PC-3 (cell line): ENCODE measurements at regions not wholly inside any gene's neighbourhood (a gene's known extent, or its start where the extent isn't known, plus 50 kb on each side); places are given as distances from the start of the nearest gene placed in this dataset.

Source experiments
- ATAC-seq: fragments of 200-7000 bp; cut with Tn5 transposase; 2 replicates; pipeline ENCODE4 v1.9.1; 2020; ENCODE audit warnings: mild to moderate bottlenecking, moderate library complexity
- BruUV-seq: library from RNA; stranded (reverse); fragments of 400-500 nt; replicated peaks from 2 replicates; lab custom pipeline; 2021; lab: Mats Ljungman, UMichigan
- CTCF ChIA-PET: fragments of 300-600 bp; sonication (Branson Sonifier 250); formaldehyde crosslinking; loops from one replicate; lab custom pipeline; 2022; ENCODE audit warnings: antibody characterized with exemption; lab: Charles Lee
- POLR2A ChIA-PET: fragments of 300-600 bp; sonication (Branson Sonifier 250); formaldehyde crosslinking; loops from one replicate; lab custom pipeline; 2022; ENCODE audit warnings: antibody characterized with exemption; ENCODE audit not compliant: unreplicated experiment; lab: Charles Lee
- DNase-seq: peaks from one replicate; pipeline ENCODE4 v3.0.0-alpha.2; 2015
- H2AFZ ChIP-seq: fragments of 300-600 bp; sonication (generic); 2 replicates; pipeline ENCODE4 v1.6.0; 2016; ENCODE audit warnings: antibody characterized with exemption, low read length
- H3F3A ChIP-seq: fragments of 300-600 bp; sonication (generic); one replicate; pipeline ENCODE4 v1.6.0; 2017; ENCODE audit warnings: antibody characterized with exemption, low read length, control low read depth, mild to moderate bottlenecking; ENCODE audit not compliant: unreplicated experiment
- H3K27ac ChIP-seq: fragments of 300-600 bp; sonication (generic); 2 replicates; pipeline ENCODE4 v1.5.1; 2016; ENCODE audit warnings: mild to moderate bottlenecking, low read length
- H3K27me3 ChIP-seq: fragments of 300-600 bp; sonication (generic); 2 replicates; pipeline ENCODE4 v1.6.1; 2016; ENCODE audit warnings: low read length, mixed read lengths
- H3K36me3 ChIP-seq: fragments of 300-600 bp; sonication (generic); 2 replicates; pipeline ENCODE4 v1.6.1; 2016; ENCODE audit warnings: low read depth, mixed run types, low read length, mixed read lengths
- H3K4me1 ChIP-seq: fragments of 300-600 bp; sonication (generic); 2 replicates; pipeline ENCODE4 v1.5.1; 2016; ENCODE audit warnings: low read length; ENCODE audit not compliant: insufficient read depth
- H3K4me2 ChIP-seq: fragments of 300-600 bp; sonication (generic); 2 replicates; pipeline ENCODE4 v1.6.0; 2016; ENCODE audit warnings: low read length
- H3K4me3 ChIP-seq: fragments of 300-600 bp; sonication (generic); 2 replicates; pipeline ENCODE4 v1.5.1; 2016; ENCODE audit warnings: mild to moderate bottlenecking, low read length, mixed read lengths
- H3K79me2 ChIP-seq: fragments of 300-600 bp; sonication (generic); 2 replicates; pipeline ENCODE4 v1.6.1; 2017; ENCODE audit warnings: low read length, mixed read lengths
- H3K9ac ChIP-seq: fragments of 300-600 bp; sonication (generic); 2 replicates; pipeline ENCODE4 v1.6.0; 2016; ENCODE audit warnings: mild to moderate bottlenecking, low read length
- H3K9me2 ChIP-seq: fragments of 300-600 bp; sonication (generic); replicated peaks from 2 replicates; pipeline ENCODE4 v1.6.1; 2016; ENCODE audit warnings: mixed run types, low read length, mixed read lengths
- H3K9me3 ChIP-seq: fragments of 300-600 bp; sonication (generic); 2 replicates; pipeline ENCODE4 v1.6.1; 2016; ENCODE audit warnings: low read length, mixed read lengths
- H4K20me1 ChIP-seq: fragments of 300-600 bp; sonication (generic); 2 replicates; pipeline ENCODE4 v1.6.1; 2016; ENCODE audit warnings: low read length, mixed read lengths
- CTCF ChIP-seq: fragments of 300-600 bp; sonication (generic); conservative IDR thresholded peaks from 2 replicates; pipeline ENCODE4 v1.5.1; 2017; ENCODE audit warnings: antibody characterized with exemption, low read depth, mild to moderate bottlenecking, low read length
- EZH2 ChIP-seq: fragments of 300-600 bp; sonication (generic); IDR thresholded peaks from one replicate; pipeline ENCODE4 v1.6.1; 2017; ENCODE audit warnings: antibody characterized with exemption, mild to moderate bottlenecking, low read length; ENCODE audit not compliant: unreplicated experiment
- EZH2phosphoT487 ChIP-seq: fragments of 300-600 bp; sonication (generic); IDR thresholded peaks from 2 replicates; pipeline ENCODE4 v1.6.1; 2018; ENCODE audit warnings: mild to moderate bottlenecking, antibody characterized with exemption, low read length, borderline replicate concordance
- intact Hi-C: fragments of 100-400 bp; cut with micrococcal nuclease; formaldehyde crosslinking; loops from 2 replicates; pipeline ENCODE4 v1.9.0; 2023

GRCh38 chr17:5651348-5651747, 67.0 kb upstream of the NLRP1 start:
- POLR2A ChIA-PET = no interaction called here
- no peak overlapping the region for H2AFZ ChIP-seq
- no peaks in the 10 kb centered on the region for H3K36me3 ChIP-seq
- H3K9me3 ChIP-seq = no peaks in the 10 kb centered on the region
- no peak for DNase-seq
- no peaks in the 10 kb centered on the region for H3K4me1 ChIP-seq
- BruUV-seq = no TSS peak
- H3K9me2 ChIP-seq = no peaks in the 10 kb centered on the region
- H3K79me2 ChIP-seq = no peaks in the 10 kb centered on the region
- H3K4me2 ChIP-seq = no peak overlapping the region
- ATAC-seq = no peak
- H4K20me1 ChIP-seq = no peaks in the 10 kb centered on the region
- H3K4me3 ChIP-seq = no peak overlapping the region
- H3K27me3 ChIP-seq = no peaks in the 10 kb centered on the region
- intact Hi-C loops = no loop called here
- CTCF ChIA-PET = no interaction called here
- no peak overlapping the region for H3K9ac ChIP-seq
- TF ChIP-seq CTCF = no peak
- no peak for TF ChIP-seq EZH2
- TF ChIP-seq EZH2phosphoT487 = no peak
- no peak overlapping the region for H3K27ac ChIP-seq
- H3F3A ChIP-seq = no peaks in the 10 kb centered on the region

DNA sequence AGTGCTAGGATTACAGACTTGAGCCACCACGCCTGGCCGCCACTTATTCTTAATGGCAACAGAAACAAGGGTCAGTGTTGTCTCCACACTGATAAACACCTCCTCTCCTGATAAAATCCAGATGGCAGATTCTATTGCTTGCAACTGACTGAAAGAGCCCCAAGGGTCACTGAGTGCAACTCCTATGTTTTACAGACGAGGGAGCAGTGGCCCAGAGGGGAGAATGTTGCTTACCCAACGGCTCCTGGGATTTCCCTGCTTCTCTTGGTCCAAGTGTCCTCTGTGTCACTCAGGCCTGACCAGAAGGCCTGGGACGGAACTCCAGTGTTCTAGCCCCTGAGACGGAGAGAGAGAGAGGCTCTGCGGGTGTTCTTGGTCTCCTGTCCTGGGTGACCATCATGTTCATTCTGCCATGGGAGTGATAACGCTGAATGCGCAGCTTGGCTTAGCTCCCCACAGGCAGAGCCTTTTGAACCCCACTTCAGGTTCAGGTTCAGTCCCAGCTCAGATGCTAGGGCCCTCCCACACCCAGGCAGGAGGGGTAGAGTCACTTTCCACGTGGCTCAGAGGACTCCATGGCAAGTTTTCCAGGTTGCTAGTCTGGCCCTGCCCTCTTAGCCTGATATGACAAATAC, 77.3 kb upstream of the NLRP1 start:
- H3K4me2 ChIP-seq = no peak overlapping the region
- H3F3A ChIP-seq = no peaks in the 10 kb centered on the region
- POLR2A ChIA-PET = no interaction called here
- H3K27ac ChIP-seq = no peak overlapping the region
- no TSS peak for BruUV-seq
- H3K79me2 ChIP-seq = no peaks in the 10 kb centered on the region
- no peaks in the 10 kb centered on the region for H3K36me3 ChIP-seq
- ATAC-seq = no peak
- no peaks in the 10 kb centered on the region for H3K9me3 ChIP-seq
- no peak overlapping the region for H3K9ac ChIP-seq
- DNase-seq = no peak
- TF ChIP-seq EZH2phosphoT487 = no peak
- no peak for TF ChIP-seq EZH2
- TF ChIP-seq CTCF = no peak
- CTCF ChIA-PET = interaction anchor here (0.6 kb wide), 1 partner anchor 124 kb away, joined by 3 read pairs; no protein-coding TSS in a partner anchor
- H2AFZ ChIP-seq = no peak overlapping the region
- no peak overlapping the region for H3K4me3 ChIP-seq
- no peaks in the 10 kb centered on the region for H4K20me1 ChIP-seq
- intact Hi-C loops = no loop called here
- H3K4me1 ChIP-seq = no peaks in the 10 kb centered on the region
- H3K27me3 ChIP-seq = no peaks in the 10 kb centered on the region
- H3K9me2 ChIP-seq = no peaks in the 10 kb centered on the region

DNA sequence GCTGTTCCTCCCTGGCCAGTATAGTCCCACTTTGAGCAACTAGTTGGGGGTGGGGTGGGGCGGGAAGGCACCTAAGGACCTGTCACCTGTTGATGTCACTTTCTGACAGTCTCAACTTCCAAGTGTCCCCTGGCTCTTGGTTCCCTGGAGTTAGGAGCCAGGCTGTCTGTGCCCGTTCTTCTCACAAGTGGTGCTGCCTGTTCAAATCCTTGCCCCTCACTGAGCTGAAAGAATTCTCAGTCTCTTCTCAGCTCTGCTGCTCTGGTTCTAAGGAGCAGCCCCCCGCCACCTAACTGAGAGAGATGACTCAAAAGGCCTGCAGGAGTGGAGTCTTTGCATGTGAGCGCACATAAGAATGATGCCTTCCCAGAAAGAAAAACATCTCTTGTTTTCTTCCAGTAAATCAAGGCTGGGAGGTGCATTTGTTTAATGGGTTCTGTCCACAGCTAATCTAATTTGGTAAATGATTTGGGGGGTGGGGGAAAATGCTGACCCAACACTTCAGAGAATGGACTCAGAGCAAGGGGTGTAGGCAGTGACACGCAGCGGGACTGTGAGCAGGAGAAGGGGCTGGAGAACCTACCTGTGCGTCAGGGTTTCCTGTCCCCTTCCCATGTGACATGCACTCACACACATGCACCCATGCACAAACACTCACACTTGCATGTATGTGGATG, 78.2 kb upstream of the NLRP1 start:
- no TSS peak for BruUV-seq

More for the DNA sequence above, 78.2 kb upstream of the NLRP1 start:
- H3K9me3 ChIP-seq = no peaks in the 10 kb centered on the region
- ATAC-seq (no peak), DNase-seq (no peak)
- no peak overlapping the region for H3K27ac ChIP-seq
- TF ChIP-seq EZH2phosphoT487 (no peak), EZH2 (no peak), CTCF (no peak)
- H3K9ac ChIP-seq = no peak overlapping the region
- ChIA-PET POLR2A (no interaction called here), CTCF (interaction anchor here (0.6 kb wide), 2 partner anchors 123 to 775 kb away, joined by 3 read pairs; no protein-coding TSS in a partner anchor)
- H3K4me2 ChIP-seq = no peak overlapping the region
- H3F3A ChIP-seq = no peaks in the 10 kb centered on the region
- no peaks in the 10 kb centered on the region for H4K20me1 ChIP-seq
- no peaks in the 10 kb centered on the region for H3K36me3 ChIP-seq
- no peaks in the 10 kb centered on the region for H3K79me2 ChIP-seq
- no peaks in the 10 kb centered on the region for H3K9me2 ChIP-seq
- H2AFZ ChIP-seq = no peak overlapping the region
- H3K4me3 ChIP-seq = no peak overlapping the region
- H3K4me1 ChIP-seq = no peaks in the 10 kb centered on the region
- no peaks in the 10 kb centered on the region for H3K27me3 ChIP-seq
- intact Hi-C loops = no loop called here
